Activated CD8-positive, alpha-beta T cell treated with anti-CD3 and anti-CD28 coated beads for 36 hours (primary cell): ENCODE measurements at regions not wholly inside any gene's neighbourhood (a gene's known extent, or its start where the extent isn't known, plus 50 kb on each side); places are given as distances from the start of the nearest gene placed in this dataset.

Experiments used
- ATAC-seq: fragments of 200-7000 bp; cut with Tn5 transposase; one replicate; pipeline ENCODE4 v1.10.0; 2021; ENCODE audit warnings: mild to moderate bottlenecking, moderate library complexity
- CTCF ChIA-PET: fragments of 350-600 bp; sonication (Branson Sonifier 250); formaldehyde crosslinking; loops from one replicate; lab custom pipeline; 2021; ENCODE audit warnings: antibody characterized with exemption; lab: Charles Lee
- POLR2A ChIA-PET: fragments of 350-600 bp; sonication (Branson Sonifier 250); formaldehyde crosslinking; loops from one replicate; lab custom pipeline; 2021; ENCODE audit warnings: antibody characterized with exemption; lab: Charles Lee
- DNase-seq: peaks from one replicate; pipeline ENCODE4 v3.0.0-alpha.2; 2020
- H3K27ac Mint-ChIP-seq: one replicate; pipeline ENCODE4 v1.8.0; 2021; ENCODE audit warnings: mild to moderate bottlenecking, mixed read lengths
- H3K27me3 Mint-ChIP-seq: one replicate; pipeline ENCODE4 v1.8.0; 2021; ENCODE audit warnings: mixed read lengths
- H3K36me3 Mint-ChIP-seq: one replicate; pipeline ENCODE4 v1.8.0; 2021; ENCODE audit warnings: low read depth, mixed read lengths
- H3K4me1 Mint-ChIP-seq: one replicate; pipeline ENCODE4 v1.8.0; 2021; ENCODE audit warnings: low read depth, mixed read lengths
- H3K4me3 Mint-ChIP-seq: one replicate; pipeline ENCODE4 v1.8.0; 2021; ENCODE audit warnings: mild to moderate bottlenecking, moderate library complexity, mixed read lengths
- H3K9me3 Mint-ChIP-seq: one replicate; pipeline ENCODE4 v1.8.0; 2021; ENCODE audit warnings: mixed read lengths
- CTCF ChIP-seq: fragments of 200-600 bp; IDR thresholded peaks from one replicate; pipeline ENCODE4 v1.8.0; 2022; ENCODE audit warnings: antibody characterized with exemption, mild to moderate bottlenecking
- intact Hi-C: fragments of 100-400 bp; cut with micrococcal nuclease; formaldehyde crosslinking; loops from one replicate; pipeline ENCODE4 v1.10.0; 2022

GRCh38 chr6:141667580-141668309, 465.0 kb upstream of the GJE1 start:
- Mint-ChIP-seq H3K27ac (no peak overlapping the region), H3K4me1 (no peaks in the 10 kb centered on the region), H3K9me3 (no peaks in the 10 kb centered on the region), H3K27me3 (peaks cover 13% of the 10 kb centered on the region), H3K4me3 (no peak overlapping the region), H3K36me3 (no peaks in the 10 kb centered on the region)
- CTCF ChIA-PET = no interaction called here
- ATAC-seq (no peak), DNase-seq (no peak)
- POLR2A ChIA-PET = no interaction called here
- intact Hi-C loops = no loop called here
- TF ChIP-seq CTCF = no peak

- H3K9me3 Mint-ChIP-seq = no peaks in the 10 kb centered on the region
- intact Hi-C loops = no loop called here
- no peak for DNase-seq
- ChIA-PET POLR2A (no interaction called here), CTCF (no interaction called here)
- peaks cover 4% of the 10 kb centered on the region for H3K27me3 Mint-ChIP-seq
- no peak for ATAC-seq
- no peaks in the 10 kb centered on the region for H3K4me1 Mint-ChIP-seq
- TF ChIP-seq CTCF = no peak
- no peak overlapping the region for H3K4me3 Mint-ChIP-seq
- H3K36me3 Mint-ChIP-seq = no peaks in the 10 kb centered on the region
- no peak overlapping the region for H3K27ac Mint-ChIP-seq
These were observed 466.5 kb upstream of the GJE1 start for GRCh38 chr6:141666187-141666586.

GRCh38 chr6:141664744-141665143, 468.0 kb upstream of the GJE1 start:
- no peak for TF ChIP-seq CTCF
- Mint-ChIP-seq H3K4me1 (no peaks in the 10 kb centered on the region), H3K36me3 (no peaks in the 10 kb centered on the region), H3K27ac (no peak overlapping the region), H3K4me3 (no peak overlapping the region), H3K27me3 (peaks cover 2% of the 10 kb centered on the region), H3K9me3 (no peaks in the 10 kb centered on the region)
- POLR2A ChIA-PET = no interaction called here
- CTCF ChIA-PET = no interaction called here
- DNase-seq (no peak), ATAC-seq (no peak)
- intact Hi-C loops = no loop called here

GRCh38 chr6:141659582-141659981, 473.1 kb upstream of the GJE1 start:
- H3K4me1 Mint-ChIP-seq = no peaks in the 10 kb centered on the region

More at GRCh38 chr6:141659582-141659981, 473.1 kb upstream of the GJE1 start:
- Mint-ChIP-seq H3K4me3 (no peak overlapping the region), H3K27me3 (peaks cover 2% of the 10 kb centered on the region), H3K36me3 (no peaks in the 10 kb centered on the region), H3K27ac (no peak overlapping the region), H3K9me3 (no peaks in the 10 kb centered on the region)
- intact Hi-C loops = no loop called here
- DNase-seq = no peak
- ATAC-seq = no peak
- no peak for TF ChIP-seq CTCF
- POLR2A ChIA-PET = no interaction called here
- CTCF ChIA-PET = no interaction called here
